Stomach (tissue), 8 donors: ENCODE measurements at regions not wholly inside any gene's neighbourhood (a gene's known extent, or its start where the extent isn't known, plus 50 kb on each side); places are given as distances from the start of the nearest gene placed in this dataset.

Experiments
- DNase-seq, 2 donors: peaks; one replicate each; pipeline versions ENCODE4 v3.0.0 to v3.0.0-alpha.2; 2013 to 2019
- H3K27ac ChIP-seq, 5 donors: fragments of 200-600 bp in 4 of 5; sonication (generic) in 4 of 5; one replicate each; pipeline ENCODE4 v1.5.1; 2013 to 2019; ENCODE audit warnings: mild to moderate bottlenecking in 1 of 5, moderate library complexity in 1 of 5
- H3K27me3 ChIP-seq, 3 donors: fragments of 200-600 bp; sonication (generic); one replicate each; pipeline ENCODE4 v1.5.1; 2017 to 2019; ENCODE audit warnings: mixed run types in 1 of 3
- H3K36me3 ChIP-seq, 4 donors: fragments of 200-600 bp; sonication (generic); 1 replicate in 3 of 4; 2 replicates in 1 of 4; pipeline ENCODE4 v1.5.1; 2016 to 2019
- H3K4me1 ChIP-seq, 4 donors: fragments of 200-600 bp; sonication (generic); one replicate each; pipeline ENCODE4 v1.5.1; 2016 to 2019
- H3K4me3 ChIP-seq, 4 donors: fragments of 200-600 bp; sonication (generic) in 3 of 4; one replicate each; pipeline ENCODE4 v1.5.1; 2016 to 2019; ENCODE audit warnings: mild to moderate bottlenecking in 1 of 4
- H3K9me3 ChIP-seq, 4 donors: fragments of 200-600 bp; sonication (generic); one replicate each; pipeline ENCODE4 v1.5.1; 2016 to 2019
- EP300 ChIP-seq: sonication (generic); formaldehyde crosslinking; IDR thresholded peaks from one replicate; pipeline ENCODE4 v1.6.1; 2017; ENCODE audit warnings: antibody characterized with exemption
- POLR2A ChIP-seq, 4 donors: fragments of 450-650 bp; IDR thresholded peaks; one replicate each; pipeline ENCODE4 v1.6.1; 2016; ENCODE audit warnings: antibody characterized with exemption in 4 of 4, control low read depth in 2 of 4, mild to moderate bottlenecking in 1 of 4, moderate library complexity in 1 of 4
- POLR2AphosphoS5 ChIP-seq, 3 donors: sonication (generic); formaldehyde crosslinking; IDR thresholded peaks; one replicate each; pipeline ENCODE4 v1.6.1; 2016; ENCODE audit warnings: antibody characterized with exemption in 3 of 3
- WGBS, 5 donors: extraction: QIAGEN DNeasy Blood & Tissue Kit in 3 of 5; methylation state at CpG; one replicate each; pipeline versions ENCODE4 v1.1.5 to v1.1.7; 2013 to 2018; 5-methylcytosine and 5-hydroxymethylcytosine counted together
- intact Hi-C: fragments of 100-400 bp; cut with DNase I; formaldehyde crosslinking; loops from one replicate; pipeline ENCODE4 v1.15.1; 2023; ENCODE audit warnings: low total_unique reads
- TF ChIP-seq, protein P1 (sequence below), 7 experiments: fragments of 450-650 bp in 4 of 7; fragments of 200-600 bp in 3 of 7; sonication (generic) in 3 of 7; IDR thresholded peaks; one replicate each; pipeline ENCODE4 v1.5.1; 2016 to 2019; ENCODE audit warnings: antibody characterized with exemption in 7 of 7, control low read depth in 2 of 7, mild to moderate bottlenecking in 1 of 7
- donor health status: healthy with polysubstance abuse.
- donor health status: Bipolar disorder and iron deficiency.
- donor health status: healthy.

DNA sequence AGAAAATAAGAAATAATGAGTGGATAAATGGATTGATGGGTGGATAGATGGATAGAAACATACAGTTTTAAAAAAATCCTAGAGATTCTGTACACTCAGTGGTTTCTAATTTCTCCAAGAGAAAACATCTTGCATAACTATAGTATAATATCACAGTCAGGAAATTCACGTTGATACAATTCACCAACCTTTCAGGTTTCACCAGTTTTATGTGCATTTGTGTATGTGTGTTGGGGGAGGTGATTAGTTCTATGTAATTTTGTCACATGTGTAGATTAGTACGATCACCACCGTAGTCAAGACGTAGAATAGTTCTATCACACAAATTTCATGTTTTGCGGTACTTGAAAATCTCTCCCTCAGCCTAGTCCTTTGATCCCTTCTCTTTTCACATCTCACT is 288.2 kb upstream of the LRATD1 start:
- peak in 1 of 2 donors; percentile 26 for DNase-seq
- TF ChIP-seq EP300 (no peak), POLR2A (IDR thresholded peaks at IDR 0.05) (no peak), POLR2AphosphoS5 (IDR thresholded peaks at IDR 0.05) (no peak)
- TF ChIP-seq, protein P1, sequence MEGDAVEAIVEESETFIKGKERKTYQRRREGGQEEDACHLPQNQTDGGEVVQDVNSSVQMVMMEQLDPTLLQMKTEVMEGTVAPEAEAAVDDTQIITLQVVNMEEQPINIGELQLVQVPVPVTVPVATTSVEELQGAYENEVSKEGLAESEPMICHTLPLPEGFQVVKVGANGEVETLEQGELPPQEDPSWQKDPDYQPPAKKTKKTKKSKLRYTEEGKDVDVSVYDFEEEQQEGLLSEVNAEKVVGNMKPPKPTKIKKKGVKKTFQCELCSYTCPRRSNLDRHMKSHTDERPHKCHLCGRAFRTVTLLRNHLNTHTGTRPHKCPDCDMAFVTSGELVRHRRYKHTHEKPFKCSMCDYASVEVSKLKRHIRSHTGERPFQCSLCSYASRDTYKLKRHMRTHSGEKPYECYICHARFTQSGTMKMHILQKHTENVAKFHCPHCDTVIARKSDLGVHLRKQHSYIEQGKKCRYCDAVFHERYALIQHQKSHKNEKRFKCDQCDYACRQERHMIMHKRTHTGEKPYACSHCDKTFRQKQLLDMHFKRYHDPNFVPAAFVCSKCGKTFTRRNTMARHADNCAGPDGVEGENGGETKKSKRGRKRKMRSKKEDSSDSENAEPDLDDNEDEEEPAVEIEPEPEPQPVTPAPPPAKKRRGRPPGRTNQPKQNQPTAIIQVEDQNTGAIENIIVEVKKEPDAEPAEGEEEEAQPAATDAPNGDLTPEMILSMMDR (IDR thresholded peaks at IDR 0.05) = no peak
- Histone ChIP-seq H3K36me3 (no peaks in the 10 kb centered on the region), H3K27ac (no peak overlapping the region), H3K27me3 (no peaks in the 10 kb centered on the region), H3K4me3 (no peak overlapping the region), H3K4me1 (no peaks in the 10 kb centered on the region), H3K9me3 (peaks cover 0 to 7% (median 1%) of the 10 kb centered on the region in 4 donors)
- WGBS, 5 donors = 38 to 68% (median 58%) methylated on average over 5 of the region's 5 CpGs
- intact Hi-C loops = no loop called here

DNA sequence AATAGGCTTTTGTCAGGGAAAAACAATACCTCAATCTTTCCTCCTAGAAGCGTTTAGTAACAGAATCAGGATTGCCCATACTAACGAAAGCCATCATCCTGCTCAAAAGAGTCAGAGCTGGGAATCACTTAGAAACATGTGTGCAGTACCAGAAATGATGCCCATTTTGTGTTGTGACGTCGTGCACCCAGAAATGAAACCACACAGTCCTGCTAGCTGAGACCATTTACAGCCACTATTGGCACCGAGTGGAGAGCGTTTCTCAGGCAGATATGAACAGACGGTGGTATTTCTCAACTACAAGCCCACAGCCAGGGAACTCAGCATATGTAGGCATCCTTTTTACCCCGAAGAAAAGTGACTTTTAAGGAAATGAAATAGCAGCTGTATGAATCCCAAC is 284.3 kb upstream of the LRATD1 start:
- Histone ChIP-seq H3K36me3 (no peaks in the 10 kb centered on the region), H3K27ac (no peak overlapping the region), H3K4me3 (no peak overlapping the region), H3K27me3 (no peaks in the 10 kb centered on the region), H3K4me1 (no peaks in the 10 kb centered on the region), H3K9me3 (no peaks in the 10 kb centered on the region)
- TF ChIP-seq EP300 (no peak), POLR2A (IDR thresholded peaks at IDR 0.05) (no peak), POLR2AphosphoS5 (IDR thresholded peaks at IDR 0.05) (no peak)
- TF ChIP-seq, protein P1 (IDR thresholded peaks at IDR 0.05) = no peak
- intact Hi-C loops = no loop called here
- WGBS, 5 donors = 77 to 88% (median 84%) methylated on average over 8 of the region's 8 CpGs
- DNase-seq = no peak

- intact Hi-C loops = no loop called here
- H3K36me3 ChIP-seq = no peaks in the 10 kb centered on the region
- DNase-seq = no peak
- TF ChIP-seq POLR2A (IDR thresholded peaks at IDR 0.05) = no peak
- TF ChIP-seq EP300 = no peak
- no peak for TF ChIP-seq POLR2AphosphoS5 (IDR thresholded peaks at IDR 0.05)
- TF ChIP-seq, protein P1 (IDR thresholded peaks at IDR 0.05) = no peak
- no peak overlapping the region for H3K27ac ChIP-seq
- H3K27me3 ChIP-seq = no peaks in the 10 kb centered on the region
- H3K4me1 ChIP-seq = no peaks in the 10 kb centered on the region
- H3K9me3 ChIP-seq = no peaks in the 10 kb centered on the region
- no peak overlapping the region for H3K4me3 ChIP-seq
These were observed 281.7 kb upstream of the LRATD1 start for GRCh38 chr2:14350856-14351255.

DNA sequence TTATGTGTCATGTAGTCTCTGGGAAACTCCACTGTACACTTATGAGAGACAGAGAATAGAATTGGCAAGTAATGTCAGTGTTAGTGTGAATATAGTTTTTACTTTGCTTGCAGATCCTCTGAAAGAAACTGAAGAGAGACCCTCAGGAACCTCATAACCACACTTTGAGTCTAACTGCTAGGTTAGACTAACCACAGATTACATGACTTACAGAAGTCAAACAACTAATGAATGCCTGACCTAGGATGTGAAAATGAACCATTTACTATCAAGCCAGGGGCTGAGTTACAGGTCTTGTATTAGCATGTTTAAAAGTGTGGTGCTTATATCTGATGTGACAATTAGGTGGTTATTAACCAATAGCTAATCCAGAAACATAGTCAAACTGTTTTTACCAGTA is 280.4 kb upstream of the LRATD1 start:
- no peak for TF ChIP-seq POLR2AphosphoS5 (IDR thresholded peaks at IDR 0.05)
- no peak for TF ChIP-seq EP300
- TF ChIP-seq POLR2A (IDR thresholded peaks at IDR 0.05) = no peak
- TF ChIP-seq, protein P1 (IDR thresholded peaks at IDR 0.05) = no peak
- no peaks in the 10 kb centered on the region for H3K4me1 ChIP-seq
- no peak overlapping the region for H3K4me3 ChIP-seq
- no peaks in the 10 kb centered on the region for H3K27me3 ChIP-seq
- H3K9me3 ChIP-seq = no peaks in the 10 kb centered on the region
- no peaks in the 10 kb centered on the region for H3K36me3 ChIP-seq
- DNase-seq = no peak
- intact Hi-C loops = no loop called here
- no peak overlapping the region for H3K27ac ChIP-seq
